Breast epithelium (tissue), 3 donors: ENCODE measurements at regions not wholly inside any gene's neighbourhood (a gene's known extent, or its start where the extent isn't known, plus 50 kb on each side); places are given as distances from the start of the nearest gene placed in this dataset.

Source experiments
- POLR2A ChIP-seq: fragments of 450-650 bp; IDR thresholded peaks from one replicate; pipeline ENCODE4 v1.6.1; 2016; ENCODE audit warnings: antibody characterized with exemption, mild to moderate bottlenecking, moderate library complexity
- TF ChIP-seq, protein P1 (sequence below), 3 donors: fragments of 450-650 bp; IDR thresholded peaks; one replicate each; pipeline ENCODE4 v1.5.1; 2016 to 2017; ENCODE audit warnings: antibody characterized with exemption in 3 of 3, mild to moderate bottlenecking in 3 of 3, moderate library complexity in 3 of 3

DNA sequence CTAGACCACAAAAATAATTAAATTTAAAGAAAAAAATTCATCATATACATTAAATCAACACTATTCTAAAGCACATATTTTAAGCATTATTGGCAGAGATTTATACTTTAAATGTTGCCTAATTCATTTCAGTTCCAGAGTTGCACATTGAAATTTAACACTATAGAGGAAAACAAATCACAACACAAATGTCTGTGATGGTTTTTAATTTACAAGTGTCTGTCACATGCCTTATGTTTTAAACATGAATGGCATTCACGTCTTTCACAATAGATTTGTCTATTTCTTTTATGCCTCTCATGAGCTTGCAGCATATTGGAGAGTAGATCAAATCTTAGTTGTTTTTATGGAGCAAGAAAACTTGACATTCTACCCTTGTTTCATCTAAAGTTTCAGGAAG, 811.3 kb downstream of the NLGN4X start:
- TF ChIP-seq, protein P1, sequence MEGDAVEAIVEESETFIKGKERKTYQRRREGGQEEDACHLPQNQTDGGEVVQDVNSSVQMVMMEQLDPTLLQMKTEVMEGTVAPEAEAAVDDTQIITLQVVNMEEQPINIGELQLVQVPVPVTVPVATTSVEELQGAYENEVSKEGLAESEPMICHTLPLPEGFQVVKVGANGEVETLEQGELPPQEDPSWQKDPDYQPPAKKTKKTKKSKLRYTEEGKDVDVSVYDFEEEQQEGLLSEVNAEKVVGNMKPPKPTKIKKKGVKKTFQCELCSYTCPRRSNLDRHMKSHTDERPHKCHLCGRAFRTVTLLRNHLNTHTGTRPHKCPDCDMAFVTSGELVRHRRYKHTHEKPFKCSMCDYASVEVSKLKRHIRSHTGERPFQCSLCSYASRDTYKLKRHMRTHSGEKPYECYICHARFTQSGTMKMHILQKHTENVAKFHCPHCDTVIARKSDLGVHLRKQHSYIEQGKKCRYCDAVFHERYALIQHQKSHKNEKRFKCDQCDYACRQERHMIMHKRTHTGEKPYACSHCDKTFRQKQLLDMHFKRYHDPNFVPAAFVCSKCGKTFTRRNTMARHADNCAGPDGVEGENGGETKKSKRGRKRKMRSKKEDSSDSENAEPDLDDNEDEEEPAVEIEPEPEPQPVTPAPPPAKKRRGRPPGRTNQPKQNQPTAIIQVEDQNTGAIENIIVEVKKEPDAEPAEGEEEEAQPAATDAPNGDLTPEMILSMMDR (IDR thresholded peaks at IDR 0.05): no peak
- TF ChIP-seq POLR2A: no peak
